Endothelial cell of umbilical vein (primary cell): ENCODE measurements at regions not wholly inside any gene's neighbourhood (a gene's known extent, or its start where the extent isn't known, plus 50 kb on each side); places are given as distances from the start of the nearest gene placed in this dataset.

ENCODE experiments used
- BruUV-seq: library from RNA; stranded (reverse); fragments of 400-500 nt; replicated peaks from 2 replicates; lab custom pipeline; 2021; lab: Mats Ljungman, UMichigan
- CTCF ChIA-PET: fragments of 300-600, 350-600 bp; sonication (Branson Sonifier 250); formaldehyde crosslinking; loops from one replicate; lab custom pipeline; 2021; ENCODE audit warnings: antibody characterized with exemption, inconsistent platforms; lab: Charles Lee
- POLR2A ChIA-PET: fragments of 300-600, 350-600 bp; sonication (Branson Sonifier 250); formaldehyde crosslinking; loops from one replicate; lab custom pipeline; 2021; ENCODE audit warnings: antibody characterized with exemption, inconsistent platforms; lab: Charles Lee
- DNase-seq: peaks from one replicate; pipeline ENCODE4 v3.0.0-alpha.2; 2011; ENCODE audit warnings: low read depth, low spot score
- FAIRE-seq: peaks from 2 replicates; lab custom pipeline; 2011; peaks lifted over from hg19 to GRCh38; lab: Jason Lieb, UNC
- H2AFZ ChIP-seq: 2 replicates; pipeline ENCODE4 v1.6.0; 2012; ENCODE audit warnings: low read depth, low read length, control low read depth, inconsistent platforms
- H3K27ac ChIP-seq: 2 replicates; pipeline ENCODE4 v1.5.1; 2011; ENCODE audit warnings: low read depth, mild to moderate bottlenecking, control low read depth, low read length, moderate library complexity; ENCODE audit not compliant: insufficient read depth
- H3K27me3 ChIP-seq, 2 experiments: 2 replicates each; pipeline versions ENCODE4 v1.6.0 to v1.6.1; 2011; ENCODE audit warnings: low read length in 2 of 2, mixed read lengths in 1 of 2; ENCODE audit not compliant: control insufficient read depth in 2 of 2, insufficient read depth in 2 of 2
- H3K36me3 ChIP-seq, 2 experiments: 2 replicates in 1 of 2; 3 replicates in 1 of 2; pipeline ENCODE4 v1.5.1; 2011; ENCODE audit warnings: low read length in 2 of 2, mild to moderate bottlenecking in 1 of 2, moderate library complexity in 1 of 2; ENCODE audit not compliant: control insufficient read depth in 2 of 2, insufficient read depth in 2 of 2; ENCODE audit errors: extremely low read depth in 1 of 2
- H3K4me1 ChIP-seq: 3 replicates; pipeline ENCODE4 v1.5.1; 2011; ENCODE audit warnings: mild to moderate bottlenecking, low read length; ENCODE audit not compliant: control insufficient read depth, insufficient read depth; ENCODE audit errors: extremely low read depth
- H3K4me2 ChIP-seq: 2 replicates; pipeline ENCODE4 v1.6.1; 2011; ENCODE audit warnings: low read length, control low read depth, mixed read lengths; ENCODE audit not compliant: insufficient read depth
- H3K4me3 ChIP-seq, 3 experiments: fragments of 200-600 bp in 1 of 3; sonication (generic), shearing (Covaris generic) in 1 of 3; replicated peaks in 1 of 3; 2 replicates each; pipeline ENCODE4 v1.5.1; 2011 to 2016; ENCODE audit warnings: control low read depth in 3 of 3, low read length in 3 of 3, mild to moderate bottlenecking in 2 of 3, inconsistent platforms in 1 of 3, low read depth in 1 of 3, moderate library complexity in 1 of 3; ENCODE audit not compliant: insufficient read depth in 1 of 3
- H3K79me2 ChIP-seq: 2 replicates; pipeline ENCODE4 v1.6.0; 2012; ENCODE audit warnings: low read length, inconsistent platforms; ENCODE audit not compliant: control insufficient read depth, insufficient read depth
- H3K9ac ChIP-seq: replicated peaks from 2 replicates; pipeline ENCODE3; 2011; ENCODE audit warnings: low read length, control low read depth; ENCODE audit not compliant: insufficient read depth; ENCODE audit errors: extremely low read depth
- H3K9me1 ChIP-seq: replicated peaks from 3 replicates; pipeline ENCODE4 v1.6.0; 2011; ENCODE audit warnings: mild to moderate bottlenecking, low read length; ENCODE audit not compliant: control insufficient read depth, insufficient read depth; ENCODE audit errors: extremely low read depth
- H3K9me3 ChIP-seq: replicated peaks from 2 replicates; pipeline ENCODE4 v1.5.1; 2012; ENCODE audit warnings: low read length, inconsistent platforms; ENCODE audit not compliant: control insufficient read depth, insufficient read depth
- H4K20me1 ChIP-seq: replicated peaks from 2 replicates; pipeline ENCODE3; 2011; ENCODE audit warnings: mild to moderate bottlenecking, low read length; ENCODE audit not compliant: control insufficient read depth, insufficient read depth; ENCODE audit errors: extremely low read depth
- CTCF ChIP-seq, 2 donors: IDR thresholded peaks; 1 replicate in 1 of 2; 2 replicates in 1 of 2; pipeline ENCODE4 v1.5.1; 2011; ENCODE audit warnings: low read length in 2 of 2, mild to moderate bottlenecking in 2 of 2, moderate library complexity in 2 of 2, control low read depth in 1 of 2, inconsistent platforms in 1 of 2, low read depth in 1 of 2; ENCODE audit not compliant: insufficient read depth in 1 of 2; ENCODE audit errors: extremely low read depth in 1 of 2
- EZH2 ChIP-seq: IDR thresholded peaks from 2 replicates; pipeline ENCODE4 v1.6.1; 2012; ENCODE audit warnings: borderline replicate concordance, low read depth, mild to moderate bottlenecking, moderate library complexity, low read length, inconsistent platforms; ENCODE audit not compliant: severe bottlenecking
- FOS ChIP-seq: IDR thresholded peaks from 2 replicates; pipeline ENCODE4 v1.6.1; 2011; ENCODE audit warnings: mild to moderate bottlenecking, low read length, moderate library complexity, borderline replicate concordance; ENCODE audit not compliant: insufficient read depth
- GATA2 ChIP-seq: IDR thresholded peaks from 2 replicates; pipeline ENCODE4 v1.7.0; 2011; ENCODE audit warnings: low read depth, mild to moderate bottlenecking, moderate library complexity, mixed read lengths, low read length; ENCODE audit not compliant: insufficient read length, insufficient read depth
- JUN ChIP-seq: IDR thresholded peaks from 2 replicates; pipeline ENCODE4 v1.6.1; 2011; ENCODE audit warnings: borderline replicate concordance, low read depth; ENCODE audit not compliant: insufficient read length, insufficient read depth
- MAX ChIP-seq: IDR thresholded peaks from 2 replicates; pipeline ENCODE4 v1.6.1; 2011; ENCODE audit not compliant: insufficient read depth, insufficient read length
- MYC ChIP-seq: IDR thresholded peaks from one replicate; pipeline ENCODE4 v1.6.1; 2011; ENCODE audit warnings: mild to moderate bottlenecking, low read depth, low read length
- POLR2A ChIP-seq: IDR thresholded peaks from 2 replicates; pipeline ENCODE4 v1.6.1; 2012; ENCODE audit warnings: low read depth, mild to moderate bottlenecking, control low read depth, low read length
- POLR2AphosphoS5 ChIP-seq: IDR thresholded peaks from 2 replicates; pipeline ENCODE4 v1.6.1; 2012; ENCODE audit warnings: low read depth, mild to moderate bottlenecking, control low read depth, low read length, moderate library complexity; ENCODE audit not compliant: insufficient read depth
- dilution Hi-C: fragments of 300-500 bp; cut with MboI; formaldehyde crosslinking; loops from one replicate; pipeline ENCODE4 v1.15.0; 2019; ENCODE audit warnings: low sequenced_read_pairs; ENCODE audit not compliant: extremely low pct_ligation_motif_present
- intact Hi-C: fragments of 100-400 bp; cut with micrococcal nuclease; formaldehyde crosslinking; loops from one replicate; pipeline ENCODE4 v1.10.0; 2022

GRCh38 chr18:43627848-43628530, 350.7 kb upstream of the SYT4 start:
- no peaks in the 10 kb centered on the region for H4K20me1 ChIP-seq
- CTCF ChIA-PET, result no interaction called here
- H3K4me1 ChIP-seq, result no peaks in the 10 kb centered on the region
- H3K4me3 ChIP-seq, result no peak overlapping the region
- no peak overlapping the region for H3K27ac ChIP-seq
- H3K27me3 ChIP-seq, result no peaks in the 10 kb centered on the region
- H3K9me1 ChIP-seq, result no peaks in the 10 kb centered on the region
- H2AFZ ChIP-seq, result no peak overlapping the region
- no peak for DNase-seq
- H3K79me2 ChIP-seq, result no peaks in the 10 kb centered on the region
- H3K9ac ChIP-seq, result no peak overlapping the region
- no peaks in the 10 kb centered on the region for H3K36me3 ChIP-seq
- no peak for TF ChIP-seq MYC
- no peak for TF ChIP-seq FOS
- TF ChIP-seq GATA2, result no peak
- no peak for TF ChIP-seq EZH2
- TF ChIP-seq CTCF (IDR thresholded peaks at IDR 0.05; ENCODE audit: extremely low read depth in 1 of 2, insufficient read depth in 1 of 2, low read depth in 1 of 2, low read length in 2 of 2), result no peak
- no peak for TF ChIP-seq MAX
- TF ChIP-seq POLR2A, result no peak
- no peak for TF ChIP-seq POLR2AphosphoS5
- no peak for TF ChIP-seq JUN
- BruUV-seq, result no TSS peak
- H3K9me3 ChIP-seq, result no peaks in the 10 kb centered on the region
- FAIRE-seq, result no peak
- no peak overlapping the region for H3K4me2 ChIP-seq
- POLR2A ChIA-PET, result no interaction called here
- dilution Hi-C loops (no loop called here), intact Hi-C loops (loop anchor here (10.0 kb wide), 1 partner anchor 497 kb away; no protein-coding TSS in a partner anchor)
